SK-N-SH (cell line): ENCODE measurements at regions not wholly inside any gene's neighbourhood (a gene's known extent, or its start where the extent isn't known, plus 50 kb on each side); places are given as distances from the start of the nearest gene placed in this dataset.
"Not testable (repeated sequence)": the region's sequence is repeated elsewhere in the genome, so short reads cannot be mapped to it uniquely, and the experiment has no call there.

Experiments used
- ELF1 ChIP-seq: IDR thresholded peaks from 2 replicates; pipeline ENCODE4 v1.4.0; 2012
- NFIC ChIP-seq: IDR thresholded peaks from 2 replicates; pipeline ENCODE4 v1.4.0; 2012; ENCODE audit warnings: borderline replicate concordance
- NRF1 ChIP-seq: IDR thresholded peaks from 2 replicates; pipeline ENCODE4 v1.6.1; 2012; ENCODE audit warnings: low read depth, mild to moderate bottlenecking, low read length

DNA sequence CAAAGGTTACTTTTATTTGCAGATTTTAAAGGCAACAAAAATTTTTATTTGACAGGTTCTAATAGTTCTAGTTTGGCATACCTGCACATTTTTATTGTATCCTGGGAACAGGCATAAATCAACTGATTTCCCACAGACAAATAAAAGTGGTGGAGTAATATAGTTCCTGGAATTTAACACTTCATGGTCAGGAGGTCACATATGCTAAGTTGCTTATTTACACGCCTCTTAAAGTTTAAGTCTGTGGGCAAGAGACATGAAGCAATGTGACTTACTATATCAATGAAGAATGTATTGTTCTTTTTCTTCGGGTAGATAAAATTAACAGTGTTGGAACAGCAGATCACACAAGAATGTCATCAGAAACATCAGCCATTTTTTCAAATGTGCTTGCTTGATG is 135.2 kb downstream of the SPDYE17 start:
- not testable (repeated sequence) for TF ChIP-seq NFIC, NRF1, ELF1
